ENCODE measurements at regions not wholly inside any gene's neighbourhood (a gene's known extent, or its start where the extent isn't known, plus 50 kb on each side); places are given as distances from the start of the nearest gene placed in this dataset.

- no peak for DNase-seq
- Histone ChIP-seq H3K4me3 (no peak overlapping the region), H3K4me1 (no peaks in the 10 kb centered on the region), H3K9me3 (no peaks in the 10 kb centered on the region), H3K27ac (no peak overlapping the region), H3K36me3 (replicated peaks in 1 of 2; ENCODE audit: insufficient read depth in 1 of 2, low read depth in 2 of 2) (no peaks in the 10 kb centered on the region), H3K27me3 (no peaks in the 10 kb centered on the region)
- no peak for ATAC-seq
- no peak for TF ChIP-seq CTCF (IDR thresholded peaks at IDR 0.05)
- TF ChIP-seq POLR2A (IDR thresholded peaks at IDR 0.05) = no peak
- 68 to 76% methylated on average over 4 of the region's 4 CpGs for WGBS, 2 donors
- intact Hi-C loops (cut with DNase I) = no loop called here
Observed at GRCh38 chr6:120700001-120700400, 634.3 kb downstream of the TBC1D32 start.

- no peaks in the 10 kb centered on the region for H3K27me3 ChIP-seq
- WGBS, 2 donors = 81 to 85% methylated on average over 3 of the region's 3 CpGs
- no peak for DNase-seq
Observed at GRCh38 chr6:120686492-120686891, 647.8 kb downstream of the TBC1D32 start.

GRCh38 chr6:120682145-120682544 lies 652.1 kb downstream of the TBC1D32 start:
- no peak for DNase-seq
- Histone ChIP-seq H3K27ac (no peak overlapping the region), H3K9me3 (no peaks in the 10 kb centered on the region), H3K4me3 (no peak overlapping the region), H3K27me3 (no peaks in the 10 kb centered on the region), H3K36me3 (replicated peaks in 1 of 2; ENCODE audit: insufficient read depth in 1 of 2, low read depth in 2 of 2) (no peaks in the 10 kb centered on the region), H3K4me1 (no peaks in the 10 kb centered on the region)
- WGBS, 2 donors = 69 to 73% methylated on average over 3 of the region's 3 CpGs
- ATAC-seq = no peak
- TF ChIP-seq POLR2A (IDR thresholded peaks at IDR 0.05) = no peak
- TF ChIP-seq CTCF (IDR thresholded peaks at IDR 0.05) = no peak
- intact Hi-C loops (cut with DNase I) = no loop called here

More at GRCh38 chr6:120686492-120686891, 647.8 kb downstream of the TBC1D32 start:
- Histone ChIP-seq H3K9me3 (no peaks in the 10 kb centered on the region), H3K4me3 (no peak overlapping the region), H3K36me3 (replicated peaks in 1 of 2; ENCODE audit: insufficient read depth in 1 of 2, low read depth in 2 of 2) (no peaks in the 10 kb centered on the region), H3K27ac (no peak overlapping the region), H3K4me1 (no peaks in the 10 kb centered on the region)
- intact Hi-C loops (cut with DNase I) = no loop called here
- TF ChIP-seq CTCF (IDR thresholded peaks at IDR 0.05) (no peak), POLR2A (IDR thresholded peaks at IDR 0.05) (no peak)
- no peak for ATAC-seq

GRCh38 chr6:120681204-120681603 lies 653.1 kb downstream of the TBC1D32 start:
- TF ChIP-seq POLR2A (IDR thresholded peaks at IDR 0.05) = no peak
- TF ChIP-seq CTCF (IDR thresholded peaks at IDR 0.05) = no peak
- Histone ChIP-seq H3K27ac (no peak overlapping the region), H3K36me3 (replicated peaks in 1 of 2; ENCODE audit: insufficient read depth in 1 of 2, low read depth in 2 of 2) (no peaks in the 10 kb centered on the region), H3K4me3 (no peak overlapping the region), H3K27me3 (no peaks in the 10 kb centered on the region), H3K4me1 (no peaks in the 10 kb centered on the region), H3K9me3 (no peaks in the 10 kb centered on the region)
- WGBS, 2 donors = 17 to 23% methylated on average over 2 of the region's 2 CpGs
- DNase-seq = no peak
- ATAC-seq = no peak
- intact Hi-C loops (cut with DNase I) = no loop called here

GRCh38 chr6:120675886-120676285 lies 658.4 kb downstream of the TBC1D32 start:
- WGBS, 2 donors = 70 to 85% methylated on average over 3 of the region's 3 CpGs
- DNase-seq = no peak
- H3K9me3 ChIP-seq = no peaks in the 10 kb centered on the region
- no peak for ATAC-seq
- intact Hi-C loops (cut with DNase I) = no loop called here
- no peaks in the 10 kb centered on the region for H3K36me3 ChIP-seq (replicated peaks in 1 of 2; ENCODE audit: insufficient read depth in 1 of 2, low read depth in 2 of 2)
- no peak overlapping the region for H3K27ac ChIP-seq
- TF ChIP-seq POLR2A (IDR thresholded peaks at IDR 0.05) (no peak), CTCF (IDR thresholded peaks at IDR 0.05) (no peak)
- H3K4me1 ChIP-seq = no peaks in the 10 kb centered on the region
- no peaks in the 10 kb centered on the region for H3K27me3 ChIP-seq
- H3K4me3 ChIP-seq = no peak overlapping the region

Data from body of pancreas (tissue), 4 donors.